ENCODE measurements at regions not wholly inside any gene's neighbourhood (a gene's known extent, or its start where the extent isn't known, plus 50 kb on each side); places are given as distances from the start of the nearest gene placed in this dataset.

- DNase-seq (ENCODE audit: low read depth) = no peak
- TF ChIP-seq, protein P1, sequence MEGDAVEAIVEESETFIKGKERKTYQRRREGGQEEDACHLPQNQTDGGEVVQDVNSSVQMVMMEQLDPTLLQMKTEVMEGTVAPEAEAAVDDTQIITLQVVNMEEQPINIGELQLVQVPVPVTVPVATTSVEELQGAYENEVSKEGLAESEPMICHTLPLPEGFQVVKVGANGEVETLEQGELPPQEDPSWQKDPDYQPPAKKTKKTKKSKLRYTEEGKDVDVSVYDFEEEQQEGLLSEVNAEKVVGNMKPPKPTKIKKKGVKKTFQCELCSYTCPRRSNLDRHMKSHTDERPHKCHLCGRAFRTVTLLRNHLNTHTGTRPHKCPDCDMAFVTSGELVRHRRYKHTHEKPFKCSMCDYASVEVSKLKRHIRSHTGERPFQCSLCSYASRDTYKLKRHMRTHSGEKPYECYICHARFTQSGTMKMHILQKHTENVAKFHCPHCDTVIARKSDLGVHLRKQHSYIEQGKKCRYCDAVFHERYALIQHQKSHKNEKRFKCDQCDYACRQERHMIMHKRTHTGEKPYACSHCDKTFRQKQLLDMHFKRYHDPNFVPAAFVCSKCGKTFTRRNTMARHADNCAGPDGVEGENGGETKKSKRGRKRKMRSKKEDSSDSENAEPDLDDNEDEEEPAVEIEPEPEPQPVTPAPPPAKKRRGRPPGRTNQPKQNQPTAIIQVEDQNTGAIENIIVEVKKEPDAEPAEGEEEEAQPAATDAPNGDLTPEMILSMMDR (IDR thresholded peaks at IDR 0.05; ENCODE audit: low read depth, low read length, missing control alignments) = no peak
- in situ Hi-C loops (cut with HindIII; ENCODE audit: low sequenced_read_pairs) = no loop called here
- no peak overlapping the region for H3K4me3 ChIP-seq (ENCODE audit: low read depth, low read length)
These were observed 72.0 kb downstream of the ALX1 start for GRCh38 chr12:85352016-85352415.

- in situ Hi-C loops (cut with HindIII; ENCODE audit: low sequenced_read_pairs) = no loop called here
- no peak for DNase-seq (ENCODE audit: low read depth)
- TF ChIP-seq, protein P1 (IDR thresholded peaks at IDR 0.05; ENCODE audit: low read depth, low read length, missing control alignments) = no peak
- no peak overlapping the region for H3K4me3 ChIP-seq (ENCODE audit: low read depth, low read length)
These were observed 76.8 kb downstream of the ALX1 start for GRCh38 chr12:85356596-85357385.

DNA sequence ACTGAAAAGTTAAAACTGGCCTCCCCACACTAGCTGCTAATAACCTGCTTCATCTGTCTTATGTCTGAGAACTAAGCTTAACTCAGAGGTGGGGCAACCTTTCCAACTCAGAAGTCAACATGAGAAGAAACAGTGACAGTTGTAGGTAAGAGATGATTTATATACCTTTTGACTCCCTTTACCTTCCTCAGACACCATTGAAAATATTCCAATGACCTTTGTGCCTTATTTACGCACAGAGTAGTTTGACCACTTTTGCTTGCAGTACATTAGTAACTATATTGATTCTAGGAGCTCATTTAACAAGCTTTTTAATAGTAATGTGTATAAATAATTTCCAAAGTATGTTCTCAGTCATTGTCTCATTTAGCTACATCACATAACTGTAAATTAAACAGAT is 77.6 kb downstream of the ALX1 start:
- no peak overlapping the region for H3K4me3 ChIP-seq (ENCODE audit: low read depth, low read length)
- no peak for DNase-seq (ENCODE audit: low read depth)
- in situ Hi-C loops (cut with HindIII; ENCODE audit: low sequenced_read_pairs) = no loop called here
- TF ChIP-seq, protein P1 (IDR thresholded peaks at IDR 0.05; ENCODE audit: low read depth, low read length, missing control alignments) = no peak

- in situ Hi-C loops (cut with HindIII; ENCODE audit: low sequenced_read_pairs) = no loop called here
- TF ChIP-seq, protein P1 (IDR thresholded peaks at IDR 0.05; ENCODE audit: low read depth, low read length, missing control alignments) = no peak
- DNase-seq (ENCODE audit: low read depth) = no peak
- H3K4me3 ChIP-seq (ENCODE audit: low read depth, low read length) = no peak overlapping the region
These were observed 78.7 kb downstream of the ALX1 start for GRCh38 chr12:85358715-85359114.

DNA sequence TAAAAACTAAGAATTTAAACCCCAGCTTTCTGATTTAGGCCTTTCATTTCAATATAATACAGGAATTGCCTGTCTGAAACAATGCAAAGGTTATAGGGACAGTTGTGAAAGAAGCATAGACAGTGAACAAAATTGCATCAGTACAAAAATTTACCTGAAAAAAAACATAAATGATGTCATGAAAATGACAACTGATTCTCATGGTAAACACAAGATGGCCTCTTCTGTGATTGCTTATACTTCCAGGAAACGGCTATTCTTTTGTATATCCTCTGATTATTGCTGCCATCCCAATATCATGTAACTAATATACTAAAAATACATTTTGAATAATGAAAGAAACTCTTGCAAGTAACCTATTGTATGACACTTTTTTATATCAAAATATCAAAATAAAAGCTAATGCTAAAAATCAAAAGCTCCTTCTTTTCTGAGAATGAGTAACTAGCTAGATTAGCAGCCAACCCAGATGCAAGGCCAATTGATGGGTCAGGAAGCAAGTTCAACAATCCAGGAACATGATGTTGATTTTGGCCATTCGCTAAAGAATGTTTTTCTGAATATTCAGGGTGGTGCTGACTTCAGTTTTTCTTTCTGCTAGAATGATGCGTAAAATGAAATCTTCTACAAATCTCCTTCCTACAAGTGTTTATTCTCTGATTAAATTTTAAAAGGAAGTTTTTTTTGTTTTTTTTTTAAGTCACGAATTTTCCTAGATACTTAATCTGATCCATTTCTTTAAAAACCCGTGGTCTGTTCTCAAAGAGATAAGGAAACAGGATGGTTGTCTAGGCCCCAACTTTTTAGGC is 83.6 kb downstream of the ALX1 start:
- in situ Hi-C loops (cut with HindIII; ENCODE audit: low sequenced_read_pairs) = no loop called here
- DNase-seq (ENCODE audit: low read depth) = no peak
- no peak overlapping the region for H3K4me3 ChIP-seq (ENCODE audit: low read depth, low read length)
- TF ChIP-seq, protein P1 (IDR thresholded peaks at IDR 0.05; ENCODE audit: low read depth, low read length, missing control alignments) = no peak

GRCh38 chr12:85367936-85368335 is 87.9 kb downstream of the ALX1 start:
- in situ Hi-C loops (cut with HindIII; ENCODE audit: low sequenced_read_pairs) = no loop called here
- no peak overlapping the region for H3K4me3 ChIP-seq (ENCODE audit: low read depth, low read length)

More at GRCh38 chr12:85367936-85368335, 87.9 kb downstream of the ALX1 start:
- TF ChIP-seq, protein P1 (IDR thresholded peaks at IDR 0.05; ENCODE audit: low read depth, low read length, missing control alignments) = no peak
- DNase-seq (ENCODE audit: low read depth) = no peak
